ENCODE measurements at regions not wholly inside any gene's neighbourhood (a gene's known extent, or its start where the extent isn't known, plus 50 kb on each side); places are given as distances from the start of the nearest gene placed in this dataset.

DNA sequence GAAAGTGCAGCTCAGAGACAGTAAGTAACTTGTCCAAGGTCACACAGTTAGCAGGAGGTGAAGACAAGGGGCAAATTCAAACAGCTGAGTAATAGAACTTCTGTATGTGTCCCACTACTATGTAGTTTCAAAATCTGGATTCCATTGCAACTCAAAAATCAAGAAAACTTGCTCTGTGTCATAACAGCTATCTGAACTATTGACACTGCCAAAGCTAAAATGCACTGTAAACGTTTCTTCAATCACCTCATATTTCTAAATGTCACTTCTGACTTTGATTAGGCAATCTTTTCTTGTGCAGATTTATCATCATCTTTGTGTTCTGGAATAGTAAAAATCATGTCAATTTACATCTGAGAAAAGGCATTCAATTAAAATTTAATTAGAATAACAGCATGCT is 957.6 kb downstream of the MRPL39 start:
- TF ChIP-seq CTCF (IDR thresholded peaks at IDR 0.05; ENCODE audit: extremely low read depth in 1 of 2, insufficient read depth in 1 of 2, low read depth in 1 of 2, low read length in 2 of 2) = no peak
- no peak for TF ChIP-seq POLR2A (IDR thresholded peaks at IDR 0.05; ENCODE audit: low read depth, low read length)
- no peak for TF ChIP-seq JUN (IDR thresholded peaks at IDR 0.05; ENCODE audit: borderline replicate concordance, insufficient read depth, insufficient read length, low read depth)
- TF ChIP-seq POLR2AphosphoS5 (IDR thresholded peaks at IDR 0.05; ENCODE audit: insufficient read depth, low read depth, low read length) = no peak
- no peak for TF ChIP-seq EZH2 (IDR thresholded peaks at IDR 0.05; ENCODE audit: borderline replicate concordance, low read depth, low read length, severe bottlenecking)

Measured in endothelial cell of umbilical vein (primary cell).